Stomach smooth muscle (tissue), 2 donors: ENCODE measurements at regions not wholly inside any gene's neighbourhood (a gene's known extent, or its start where the extent isn't known, plus 50 kb on each side); places are given as distances from the start of the nearest gene placed in this dataset.

Experiments
- H3K27ac ChIP-seq: one replicate; pipeline ENCODE4 v1.7.0; 2013; ENCODE audit warnings: mild to moderate bottlenecking, low read length, inconsistent platforms
- H3K27me3 ChIP-seq, 2 donors: one replicate each; pipeline ENCODE4 v1.7.0; 2013; ENCODE audit warnings: low read length in 2 of 2; ENCODE audit not compliant: insufficient read depth in 2 of 2, control insufficient read depth in 1 of 2
- H3K36me3 ChIP-seq, 2 donors: one replicate each; pipeline ENCODE4 v1.7.0; 2013; ENCODE audit warnings: low read length in 2 of 2; ENCODE audit not compliant: control insufficient read depth in 2 of 2, insufficient read depth in 2 of 2
- H3K4me1 ChIP-seq: one replicate; pipeline ENCODE4 v1.7.0; 2013; ENCODE audit warnings: low read length; ENCODE audit not compliant: control insufficient read depth, insufficient read depth
- H3K4me3 ChIP-seq, 2 donors: one replicate each; pipeline ENCODE4 v1.7.0; 2013; ENCODE audit warnings: low read length in 2 of 2
- H3K9ac ChIP-seq, 2 donors: one replicate each; pipeline ENCODE4 v1.7.0; 2013; ENCODE audit warnings: low read length in 2 of 2, mild to moderate bottlenecking in 1 of 2
- H3K9me3 ChIP-seq, 2 donors: one replicate each; pipeline ENCODE4 v1.7.0; 2013; ENCODE audit warnings: low read length in 2 of 2; ENCODE audit not compliant: control insufficient read depth in 2 of 2
- donor health status: healthy.
- donor health status: Pancreatic carcinoma.

DNA sequence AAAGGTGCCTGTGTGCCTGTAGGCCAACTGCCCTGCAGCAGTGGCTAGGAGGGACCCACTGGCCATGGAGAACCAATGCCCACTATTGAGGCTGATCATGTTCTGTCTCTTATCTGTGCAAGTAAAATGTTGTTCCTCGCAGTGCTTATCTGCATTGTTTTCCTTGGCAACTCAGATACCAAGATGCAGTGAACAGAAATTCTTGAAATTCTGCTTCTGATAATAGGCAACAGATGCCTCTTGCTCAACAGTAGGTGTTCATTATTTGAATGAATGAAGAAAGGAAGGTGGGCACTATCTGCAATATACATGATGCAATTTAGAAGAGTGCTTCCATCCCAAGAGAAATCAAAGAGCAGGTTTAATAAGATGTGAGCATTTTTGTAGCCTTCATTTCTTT, 232.2 kb downstream of the NUAK1 start:
- Histone ChIP-seq H3K4me3 (no peak overlapping the region), H3K36me3 (no peaks in the 10 kb centered on the region), H3K9me3 (no peaks in the 10 kb centered on the region), H3K4me1 (no peaks in the 10 kb centered on the region), H3K9ac (no peak overlapping the region), H3K27ac (no peak overlapping the region), H3K27me3 (no peaks in the 10 kb centered on the region)

DNA sequence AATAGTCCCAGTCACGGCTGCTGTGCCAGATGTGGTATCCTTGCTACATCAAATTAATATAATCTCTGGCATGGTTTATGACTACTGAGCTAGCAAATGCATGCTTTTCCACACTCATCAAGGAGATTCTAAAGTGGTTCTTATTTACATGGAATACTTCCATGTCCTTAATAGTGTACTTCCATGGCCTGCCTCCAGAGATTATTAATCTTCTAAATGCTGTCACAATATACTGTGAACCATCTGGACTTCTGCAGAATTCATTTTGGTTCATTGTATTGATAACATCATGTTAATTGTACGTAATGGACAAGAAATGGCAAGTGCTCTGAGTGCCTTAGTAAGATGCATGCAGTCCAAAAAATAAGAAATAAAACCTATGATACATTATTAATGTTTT, 230.8 kb downstream of the NUAK1 start:
- no peak overlapping the region for H3K9ac ChIP-seq
- no peaks in the 10 kb centered on the region for H3K4me1 ChIP-seq
- no peaks in the 10 kb centered on the region for H3K9me3 ChIP-seq
- H3K36me3 ChIP-seq, result no peaks in the 10 kb centered on the region
- no peaks in the 10 kb centered on the region for H3K27me3 ChIP-seq
- H3K27ac ChIP-seq, result no peak overlapping the region
- H3K4me3 ChIP-seq, result no peak overlapping the region

DNA sequence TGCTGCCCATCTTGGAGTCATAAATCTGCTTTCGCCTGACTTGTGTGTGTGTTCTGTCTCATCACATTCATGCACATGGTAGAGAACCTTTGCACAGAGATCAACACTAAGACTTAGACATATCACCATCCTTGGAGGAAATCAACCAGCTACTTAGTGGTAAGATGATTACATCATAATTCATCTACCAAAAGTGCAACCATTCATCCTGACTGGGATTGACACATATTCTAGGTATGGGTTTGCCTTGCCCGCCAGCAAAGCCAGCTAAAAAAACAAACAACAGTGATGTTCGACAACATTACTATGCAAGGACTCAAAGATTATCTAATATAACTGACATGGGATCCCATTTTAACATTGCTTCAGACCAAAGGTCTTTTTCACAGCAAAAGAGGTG, 228.7 kb downstream of the NUAK1 start:
- no peak overlapping the region for H3K4me3 ChIP-seq
- no peaks in the 10 kb centered on the region for H3K27me3 ChIP-seq

DNA sequence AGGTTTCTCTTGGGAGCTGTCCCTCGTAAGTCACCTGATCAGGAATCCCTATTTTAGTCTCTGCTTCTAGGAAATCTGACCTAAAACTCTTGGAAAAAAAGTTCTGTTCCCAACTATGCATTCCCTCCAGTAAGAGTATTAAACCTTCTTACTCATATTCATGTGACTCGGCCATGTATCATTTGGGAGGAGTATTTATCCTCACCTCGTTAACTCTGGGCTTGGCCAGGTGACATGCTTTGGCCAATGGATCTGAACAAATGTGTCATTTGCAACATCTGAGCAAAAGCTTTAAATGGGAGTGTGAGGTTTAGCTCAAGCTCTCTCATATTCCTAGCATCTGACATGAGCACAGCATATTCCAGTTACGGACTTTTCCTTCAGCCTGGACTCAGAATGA, 226.8 kb downstream of the NUAK1 start:
- Histone ChIP-seq H3K4me3 (no peak overlapping the region), H3K9ac (no peak overlapping the region), H3K36me3 (no peaks in the 10 kb centered on the region), H3K27me3 (no peaks in the 10 kb centered on the region), H3K27ac (no peak overlapping the region), H3K4me1 (no peaks in the 10 kb centered on the region), H3K9me3 (no peaks in the 10 kb centered on the region)

More for the DNA sequence above, 228.7 kb downstream of the NUAK1 start:
- Histone ChIP-seq H3K4me1 (no peaks in the 10 kb centered on the region), H3K9ac (no peak overlapping the region), H3K27ac (no peak overlapping the region), H3K36me3 (no peaks in the 10 kb centered on the region), H3K9me3 (no peaks in the 10 kb centered on the region)

DNA sequence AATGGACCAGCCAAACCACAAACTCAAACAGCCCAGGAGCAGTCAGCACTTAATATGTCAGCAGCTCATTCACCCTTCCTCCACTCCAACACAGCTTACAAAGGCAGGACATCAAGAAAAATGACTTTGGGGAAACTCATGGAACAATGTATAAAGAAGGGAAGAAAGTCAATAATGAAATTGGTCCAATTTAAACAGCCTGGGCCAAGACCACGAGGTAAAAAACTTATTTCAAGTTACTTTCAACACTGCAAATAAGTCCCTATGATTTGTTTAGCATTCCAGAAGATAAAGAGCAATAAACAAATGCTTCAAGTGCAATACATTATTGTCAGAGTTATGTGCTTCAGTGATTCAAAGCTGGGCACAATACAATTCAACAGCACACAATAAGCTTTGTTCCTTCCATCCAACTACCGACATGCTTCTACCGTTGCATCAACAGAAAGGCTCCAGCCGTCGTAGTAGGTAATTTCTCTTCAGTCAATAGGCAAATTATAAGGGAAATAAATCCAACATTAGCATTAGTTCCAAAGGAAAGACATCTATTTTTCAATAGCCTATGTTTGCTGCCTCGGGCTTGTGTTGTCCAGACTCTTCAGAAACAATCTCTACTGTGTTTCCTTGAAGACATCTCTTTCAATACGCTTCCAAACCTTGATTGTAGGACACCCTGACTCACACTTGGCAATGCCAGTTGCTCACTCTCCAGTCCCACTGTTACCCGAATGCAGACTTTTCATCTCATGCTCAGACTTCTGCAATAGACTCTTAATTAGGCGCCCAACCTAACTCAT, 225.7 kb downstream of the NUAK1 start:
- Histone ChIP-seq H3K27ac (no peak overlapping the region), H3K36me3 (no peaks in the 10 kb centered on the region), H3K9ac (no peak overlapping the region), H3K9me3 (no peaks in the 10 kb centered on the region), H3K4me1 (no peaks in the 10 kb centered on the region), H3K27me3 (no peaks in the 10 kb centered on the region), H3K4me3 (no peak overlapping the region)

DNA sequence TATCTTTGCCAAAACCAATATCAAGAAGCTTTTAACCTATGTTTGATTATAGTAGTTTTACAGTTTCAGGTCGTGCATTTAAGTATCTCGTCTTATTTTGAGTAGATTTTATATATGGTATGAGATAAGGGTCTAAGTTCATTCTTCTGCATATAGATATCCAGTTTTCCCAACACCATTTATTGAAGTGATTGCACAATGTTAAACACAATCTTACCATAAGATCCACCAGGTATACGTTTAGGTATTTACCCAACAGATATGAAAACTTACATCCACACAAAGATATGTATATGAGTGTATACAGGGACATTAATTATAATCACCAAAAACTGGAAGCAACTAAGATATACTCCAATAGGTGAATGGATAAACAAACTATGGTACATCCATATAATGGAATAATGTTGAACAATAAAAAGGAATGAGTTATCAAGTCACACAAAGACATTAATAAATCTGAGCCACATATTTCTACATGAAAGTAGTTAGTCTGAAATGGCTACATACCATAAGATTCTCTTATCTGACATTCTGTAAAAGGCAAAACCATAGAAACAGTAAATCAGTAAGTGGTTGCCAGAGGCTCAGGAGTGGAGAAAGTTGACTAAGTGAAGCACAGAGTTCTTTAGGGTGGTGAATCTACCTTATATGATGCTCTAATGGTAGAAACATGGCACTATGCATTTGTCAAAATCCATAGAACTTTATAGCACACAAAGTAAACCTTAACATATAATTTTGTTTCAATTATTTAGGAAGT, 222.6 kb downstream of the NUAK1 start:
- H3K9ac ChIP-seq, result no peak overlapping the region
- no peak overlapping the region for H3K4me3 ChIP-seq
- H3K27ac ChIP-seq, result no peak overlapping the region
- no peaks in the 10 kb centered on the region for H3K9me3 ChIP-seq
- H3K4me1 ChIP-seq, result peaks cover 6% of the 10 kb centered on the region
- H3K36me3 ChIP-seq, result no peaks in the 10 kb centered on the region
- H3K27me3 ChIP-seq, result no peaks in the 10 kb centered on the region

DNA sequence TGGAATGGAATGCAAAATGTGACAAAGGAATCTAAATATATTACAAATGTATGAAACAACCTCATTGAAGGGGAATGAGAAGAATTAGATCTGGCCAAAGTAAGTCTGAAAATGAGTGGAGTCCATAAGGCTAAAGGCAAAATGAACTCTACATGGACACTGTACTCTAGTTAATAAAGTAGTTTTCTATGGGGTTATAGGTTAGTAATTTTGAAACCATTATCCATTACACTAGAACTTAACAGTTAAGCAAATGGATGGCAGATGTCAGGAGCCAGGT, 222.1 kb downstream of the NUAK1 start:
- no peaks in the 10 kb centered on the region for H3K9me3 ChIP-seq
- no peak overlapping the region for H3K4me3 ChIP-seq
- H3K9ac ChIP-seq, result no peak overlapping the region
- no peak overlapping the region for H3K27ac ChIP-seq
- H3K4me1 ChIP-seq, result peaks cover 7% of the 10 kb centered on the region
- H3K36me3 ChIP-seq, result no peaks in the 10 kb centered on the region
- H3K27me3 ChIP-seq, result no peaks in the 10 kb centered on the region

DNA sequence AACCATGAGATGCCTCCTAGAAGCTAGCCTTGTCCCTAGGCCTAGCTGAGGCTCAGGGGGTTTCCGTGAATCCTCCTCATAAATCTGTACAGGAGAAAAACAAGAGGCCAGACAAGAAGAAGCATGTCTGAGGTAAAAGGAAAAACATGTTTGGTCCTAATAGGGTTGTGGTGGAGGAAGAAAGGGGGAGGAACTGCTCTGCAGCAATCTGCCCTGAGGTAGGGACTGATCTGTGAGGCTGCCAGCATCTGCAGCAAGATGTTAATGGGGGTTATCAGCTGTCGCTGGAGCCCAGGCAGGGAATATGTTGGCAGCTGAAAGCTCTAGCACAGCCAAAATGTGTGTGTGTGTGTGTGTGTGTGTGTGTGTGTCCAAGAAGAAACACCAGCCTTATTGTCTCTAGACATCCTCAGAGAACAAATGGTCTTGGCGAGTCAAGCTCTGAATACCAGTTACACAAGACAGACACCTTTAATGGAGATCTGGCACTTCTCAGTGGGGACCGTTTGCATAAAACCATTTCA, 218.5 kb downstream of the NUAK1 start:
- no peak overlapping the region for H3K27ac ChIP-seq
- H3K9me3 ChIP-seq, result no peaks in the 10 kb centered on the region
- no peaks in the 10 kb centered on the region for H3K27me3 ChIP-seq
- H3K4me1 ChIP-seq, result peaks cover 10% of the 10 kb centered on the region
- no peak overlapping the region for H3K4me3 ChIP-seq
- H3K9ac ChIP-seq, result no peak overlapping the region
- no peaks in the 10 kb centered on the region for H3K36me3 ChIP-seq

DNA sequence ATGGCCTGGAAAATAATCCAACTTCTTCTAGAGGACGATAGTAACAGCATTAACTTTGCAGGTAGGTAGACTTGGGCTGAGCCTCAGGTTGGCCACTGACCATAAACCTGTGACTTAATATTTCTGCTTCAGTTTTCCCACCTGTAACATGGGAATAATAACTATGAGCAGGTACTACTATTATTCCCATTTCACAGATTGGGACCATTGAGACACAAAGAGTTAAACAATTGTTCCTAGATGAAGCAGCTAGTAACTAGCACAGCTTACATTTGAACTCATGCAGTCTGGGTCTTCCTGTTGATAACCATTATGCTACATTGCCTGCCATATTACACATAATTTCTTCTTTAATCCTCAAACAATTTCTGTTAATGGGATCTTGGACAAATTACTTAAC, 217.7 kb downstream of the NUAK1 start:
- Histone ChIP-seq H3K9me3 (no peaks in the 10 kb centered on the region), H3K9ac (no peak overlapping the region), H3K4me1 (peaks cover 10% of the 10 kb centered on the region), H3K36me3 (no peaks in the 10 kb centered on the region), H3K4me3 (no peak overlapping the region), H3K27me3 (no peaks in the 10 kb centered on the region), H3K27ac (no peak overlapping the region)

DNA sequence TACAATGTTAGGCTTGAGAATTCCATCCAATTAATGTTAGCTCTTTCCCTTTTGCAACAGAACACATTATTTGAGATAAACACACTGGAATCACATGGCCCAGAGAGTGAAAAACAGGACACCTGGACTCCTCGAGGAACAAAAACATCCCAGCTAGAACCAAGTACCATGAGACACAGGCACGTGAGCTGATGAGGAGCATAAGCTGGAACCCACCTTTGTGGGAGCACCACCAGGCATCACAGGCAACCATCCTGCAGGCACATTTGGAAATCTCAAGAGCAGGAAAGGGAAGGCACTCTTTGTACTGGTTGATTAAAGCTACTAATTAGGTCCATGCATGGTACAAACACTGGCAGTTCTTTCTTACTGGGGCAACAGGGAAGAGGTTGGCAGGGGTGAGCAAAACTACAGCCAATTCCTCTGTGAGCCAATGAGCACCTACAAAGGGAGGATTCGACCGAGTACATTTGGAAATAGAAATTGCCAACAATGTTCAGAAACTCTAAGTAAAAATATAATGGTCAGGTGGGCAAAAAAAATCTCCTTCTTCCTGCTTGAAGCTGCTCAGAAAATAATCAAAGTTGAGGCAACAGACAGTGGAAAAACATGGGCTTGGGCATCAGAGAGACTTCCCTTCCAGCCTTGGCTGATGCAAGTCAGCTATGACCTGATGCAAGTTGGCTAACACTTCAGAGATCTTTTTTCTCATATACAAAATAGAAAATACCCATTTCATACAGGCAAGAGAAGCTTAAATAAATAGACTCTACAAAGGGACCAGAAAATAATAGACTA, 216.7 kb downstream of the NUAK1 start:
- Histone ChIP-seq H3K36me3 (no peaks in the 10 kb centered on the region), H3K4me3 (no peak overlapping the region), H3K27ac (no peak overlapping the region), H3K9ac (no peak overlapping the region), H3K4me1 (peaks cover 10% of the 10 kb centered on the region), H3K9me3 (no peaks in the 10 kb centered on the region), H3K27me3 (no peaks in the 10 kb centered on the region)
